Stimulated activated CD8-positive, alpha-beta memory T cell treated with anti-CD3 and anti-CD28 coated beads, Interleukin-7, amount 100 ng/mL, for 24 hours (primary cell): ENCODE measurements at regions not wholly inside any gene's neighbourhood (a gene's known extent, or its start where the extent isn't known, plus 50 kb on each side); places are given as distances from the start of the nearest gene placed in this dataset.
"Not testable (repeated sequence)": the region's sequence is repeated elsewhere in the genome, so short reads cannot be mapped to it uniquely, and the experiment has no call there.

Source experiments
- DNase-seq: peaks from one replicate; pipeline ENCODE4 v3.0.0-alpha.2; 2020; ENCODE audit warnings: low read depth

DNA sequence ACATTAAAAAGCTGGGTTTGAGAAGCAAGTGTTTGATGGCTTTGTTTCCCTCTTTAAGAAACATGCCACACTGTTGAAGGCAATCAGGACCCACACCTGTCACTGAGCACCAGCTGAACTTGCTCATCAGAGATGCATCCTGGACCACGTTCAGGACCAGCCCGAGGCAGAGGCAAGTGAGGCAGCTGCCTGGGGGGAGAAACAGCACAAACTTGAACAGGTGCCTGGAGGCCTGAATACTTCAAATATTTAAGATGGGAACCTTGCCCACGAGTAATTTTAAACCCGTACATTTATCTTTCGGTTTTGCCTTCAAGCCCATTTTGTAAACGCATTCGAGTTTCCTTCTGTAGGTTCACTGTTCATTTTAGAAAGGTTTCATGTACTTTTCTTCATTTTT lies 421.3 kb downstream of the NYAP2 start:
- no peak for DNase-seq

DNA sequence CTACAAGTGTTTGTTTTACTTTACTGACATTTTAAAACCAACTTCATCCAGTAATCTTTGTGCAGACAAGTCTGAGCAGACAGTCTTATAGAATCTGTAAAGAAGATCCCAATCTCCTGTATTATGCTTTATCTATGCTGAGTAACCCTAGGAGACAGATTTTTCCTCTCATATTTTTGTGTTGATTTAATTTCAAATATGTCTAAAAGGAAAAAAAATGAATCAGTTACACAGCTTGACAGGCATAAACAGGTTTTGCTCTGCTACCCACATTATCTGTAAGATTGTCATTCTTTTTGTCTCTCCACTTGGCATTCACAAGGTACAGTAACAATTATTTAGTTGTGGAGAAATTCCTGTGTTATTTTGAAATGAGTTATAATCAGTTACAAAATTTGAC lies 415.0 kb downstream of the NYAP2 start:
- no peak for DNase-seq

GRCh38 chr2:225806105-225806504 lies 406.6 kb downstream of the NYAP2 start:
- DNase-seq = no peak

DNA sequence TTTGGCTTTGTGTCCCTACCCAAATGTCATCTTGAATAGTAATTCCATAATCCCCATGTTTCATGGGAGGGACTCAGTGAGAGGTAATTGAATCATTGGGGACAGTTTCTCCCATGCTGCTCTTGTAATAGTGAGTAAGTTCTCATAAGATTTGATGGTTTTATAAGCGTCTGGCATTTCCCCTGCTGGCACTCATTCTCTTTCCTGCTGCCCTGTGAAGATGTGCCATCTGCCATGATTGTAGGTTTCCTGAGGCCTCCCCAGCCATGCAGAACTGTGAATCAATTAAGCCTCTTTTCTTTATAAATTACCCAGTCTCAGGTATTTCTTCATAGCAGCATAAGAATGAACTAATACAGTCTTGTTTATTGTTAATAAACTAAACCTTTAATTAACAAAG lies 402.6 kb downstream of the NYAP2 start:
- not testable (repeated sequence) for DNase-seq

DNA sequence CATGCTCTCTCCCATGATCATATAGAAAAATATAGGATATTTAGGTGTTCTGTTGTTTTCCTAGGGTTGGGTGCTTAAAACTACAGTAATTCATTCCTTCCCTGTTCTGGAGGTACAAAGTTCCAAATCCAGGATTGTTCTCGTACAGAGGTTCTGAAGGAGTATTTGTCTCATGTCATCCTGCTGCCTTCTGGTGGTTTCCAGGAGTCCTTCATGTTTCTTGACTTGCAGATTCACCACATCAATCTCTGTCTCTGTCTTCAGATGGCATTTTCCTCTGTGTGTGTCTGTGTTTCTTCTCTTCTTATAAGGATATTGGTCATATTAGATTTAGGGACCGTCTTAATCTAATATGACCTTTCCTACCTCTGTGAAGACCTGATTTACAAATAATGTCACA lies 397.9 kb downstream of the NYAP2 start:
- DNase-seq = no peak

DNA sequence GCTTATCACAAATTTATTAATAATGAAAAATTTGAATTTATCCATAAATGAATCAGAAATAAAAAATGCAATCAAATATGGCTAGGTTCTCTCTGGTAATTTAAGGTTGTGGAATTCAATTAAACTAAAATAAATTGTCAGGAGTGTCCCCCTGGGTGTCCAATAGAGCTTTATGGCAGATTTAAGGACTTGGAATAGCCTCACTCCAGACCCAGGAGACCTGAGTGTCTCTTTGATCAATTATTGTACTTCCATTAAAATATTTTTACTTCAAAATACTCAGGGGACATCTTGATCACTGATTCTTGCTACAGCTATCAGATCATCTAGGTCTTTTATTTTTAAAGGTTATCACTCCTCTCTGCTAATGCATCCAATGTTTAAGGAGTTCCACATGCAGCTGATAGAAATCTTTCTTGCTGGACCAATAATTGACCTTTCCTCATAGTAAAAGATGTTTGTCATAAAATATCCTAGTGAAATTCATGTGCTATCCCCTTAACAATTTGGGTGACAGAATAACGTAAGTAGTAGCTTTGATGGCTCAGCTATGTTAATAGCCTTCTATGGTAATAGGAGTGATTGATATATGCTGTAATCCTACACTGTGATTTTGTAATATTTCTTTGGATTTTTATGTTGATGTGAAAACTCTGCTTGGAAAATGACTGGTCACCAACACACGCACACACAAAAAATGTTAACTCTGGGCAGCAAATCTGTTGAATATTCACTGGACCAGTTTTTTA lies 395.3 kb downstream of the NYAP2 start:
- no peak for DNase-seq

- DNase-seq = no peak
These were observed 394.4 kb downstream of the NYAP2 start for GRCh38 chr2:225793736-225794550.

GRCh38 chr2:225788571-225789094 lies 389.1 kb downstream of the NYAP2 start:
- DNase-seq = no peak

DNA sequence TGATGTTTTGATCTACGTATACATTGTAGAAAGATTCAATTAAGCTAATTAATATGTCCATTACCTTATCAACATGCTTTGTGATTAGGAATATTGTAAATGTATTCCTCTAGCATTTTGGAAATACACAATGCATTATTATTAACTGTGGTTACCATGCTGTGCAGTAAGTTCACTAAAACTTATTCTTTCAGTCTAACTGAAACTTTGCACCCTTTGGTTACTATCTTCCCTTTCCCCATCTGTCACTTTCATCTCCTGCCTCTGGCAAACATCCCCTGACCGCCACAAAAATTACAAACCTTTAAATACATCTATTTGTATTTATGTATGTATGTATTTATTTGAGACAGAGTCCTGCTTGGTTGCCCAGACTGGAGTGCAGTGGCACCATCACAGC lies 388.0 kb downstream of the NYAP2 start:
- no peak for DNase-seq

DNA sequence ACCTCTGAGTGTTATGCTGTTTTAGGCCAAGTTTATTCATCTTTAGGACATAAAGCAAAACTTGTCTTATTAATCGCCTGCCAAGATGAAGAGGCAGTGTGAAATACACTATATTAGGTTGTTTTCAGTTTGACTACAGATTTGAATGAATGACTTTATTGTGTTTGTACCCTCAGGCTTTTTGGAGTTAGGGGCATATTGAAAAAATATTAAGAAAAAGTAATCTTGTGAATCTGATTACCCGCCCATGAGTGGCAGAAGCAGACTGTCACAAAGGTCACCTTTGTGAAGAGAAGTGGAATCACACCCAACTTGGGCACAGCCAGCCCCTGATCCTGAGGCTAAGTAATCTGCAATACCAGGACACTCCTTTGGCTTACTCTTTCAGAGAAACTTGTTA lies 382.5 kb downstream of the NYAP2 start:
- DNase-seq = no peak

DNA sequence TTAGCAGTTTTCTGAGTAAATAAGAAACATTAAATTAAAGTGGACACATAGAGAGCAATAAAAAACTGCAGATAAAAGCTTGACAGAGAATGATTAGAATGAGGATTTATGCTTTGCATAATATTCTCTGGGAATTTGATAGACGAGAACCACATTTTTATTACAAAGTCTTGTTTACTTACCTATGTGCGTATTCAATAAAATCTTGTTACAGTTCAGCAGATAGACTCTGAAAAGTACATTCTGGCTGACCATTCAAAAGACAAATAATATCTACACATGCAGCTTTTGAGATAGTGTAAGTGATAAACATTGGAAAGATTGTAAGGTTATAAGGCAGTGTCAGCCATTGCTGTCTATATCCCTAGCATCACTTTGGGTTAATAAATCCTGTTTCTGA lies 381.6 kb downstream of the NYAP2 start:
- DNase-seq = no peak

DNA sequence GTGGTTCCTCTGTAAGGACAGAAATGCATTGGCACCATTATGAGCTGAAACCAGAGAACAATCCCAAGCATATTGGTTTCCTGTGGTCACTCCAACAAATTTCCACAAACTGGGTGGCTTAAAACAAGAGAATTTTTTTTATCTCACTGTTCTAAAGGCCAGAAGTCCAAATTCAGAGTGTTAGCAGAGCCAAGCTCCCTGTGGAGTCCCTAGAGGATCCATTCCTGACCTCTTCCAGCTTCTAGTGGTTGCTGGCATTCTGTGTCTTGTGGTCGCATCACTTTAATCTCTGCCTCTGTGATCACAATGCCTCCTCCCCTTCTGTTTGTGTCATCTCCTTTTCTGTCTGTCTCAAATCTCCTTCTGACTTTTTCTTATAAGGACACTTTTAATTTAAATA lies 380.3 kb downstream of the NYAP2 start:
- DNase-seq = no peak

- DNase-seq = no peak
These were observed 373.6 kb downstream of the NYAP2 start for GRCh38 chr2:225773148-225773547.

DNA sequence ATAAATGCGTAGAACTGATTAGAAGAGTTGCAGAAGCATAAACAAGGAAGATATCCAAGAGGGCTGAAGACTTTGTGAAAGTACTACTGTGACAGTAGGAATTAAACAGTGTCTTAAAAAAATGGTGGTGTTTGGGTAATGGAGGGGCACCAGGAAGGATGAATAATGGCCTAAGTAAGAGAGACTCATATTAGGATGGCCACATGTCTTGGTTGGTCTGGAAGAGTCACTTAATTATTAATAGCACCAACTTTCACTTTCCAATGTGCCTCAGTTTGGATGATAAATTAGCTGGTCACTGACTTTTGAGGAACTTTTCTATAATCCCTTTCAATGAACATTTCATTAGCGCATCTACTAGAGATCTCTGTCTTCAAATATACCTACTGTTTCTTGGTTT lies 372.2 kb downstream of the NYAP2 start:
- DNase-seq = no peak

DNA sequence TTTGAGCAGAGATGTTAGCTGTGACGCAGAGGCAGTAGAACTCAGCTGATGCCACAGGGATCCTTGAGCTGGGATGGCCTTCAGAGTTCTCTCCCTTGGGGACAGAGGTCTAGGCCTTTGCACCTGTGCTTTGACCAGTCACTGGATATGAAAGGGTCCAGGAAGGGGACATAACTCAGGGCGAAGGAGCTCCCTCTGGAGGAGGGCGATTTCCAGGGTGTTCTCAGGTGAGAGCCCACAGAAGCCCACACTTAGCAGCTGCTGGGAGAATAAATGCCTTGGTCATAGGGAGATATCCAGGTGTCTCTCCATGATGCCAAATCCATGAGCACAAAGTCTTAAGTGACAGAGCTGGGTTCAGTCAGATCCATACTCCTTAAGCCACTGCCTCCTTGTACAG lies 369.2 kb downstream of the NYAP2 start:
- DNase-seq = no peak

- no peak for DNase-seq
These were observed 366.9 kb downstream of the NYAP2 start for GRCh38 chr2:225766431-225766830.

GRCh38 chr2:225765820-225766219 lies 366.3 kb downstream of the NYAP2 start:
- no peak for DNase-seq

GRCh38 chr2:225764346-225764745 lies 364.8 kb downstream of the NYAP2 start:
- no peak for DNase-seq

DNA sequence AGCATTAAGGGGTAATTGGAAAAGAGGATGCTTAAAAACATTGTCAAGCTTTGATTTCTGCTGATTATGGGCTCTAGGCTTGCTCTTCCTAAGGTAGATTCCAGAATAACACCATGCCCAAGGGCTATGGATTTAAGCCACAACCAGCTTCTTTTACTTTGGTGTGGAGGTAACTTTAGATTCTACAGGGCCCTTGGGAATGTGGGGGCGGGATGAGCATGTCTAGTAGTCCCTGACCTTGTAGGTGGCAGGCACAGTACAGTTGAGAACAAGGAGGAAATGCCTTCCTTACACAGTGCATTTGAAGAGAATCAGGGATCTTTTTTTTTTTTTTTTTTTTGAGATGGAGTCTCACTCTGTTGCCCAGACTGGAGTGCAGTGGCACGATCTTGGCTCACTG lies 364.2 kb downstream of the NYAP2 start:
- DNase-seq = no peak

GRCh38 chr2:225761396-225761795 lies 361.9 kb downstream of the NYAP2 start:
- DNase-seq = no peak

GRCh38 chr2:225757248-225757647 lies 357.7 kb downstream of the NYAP2 start:
- DNase-seq = no peak

DNA sequence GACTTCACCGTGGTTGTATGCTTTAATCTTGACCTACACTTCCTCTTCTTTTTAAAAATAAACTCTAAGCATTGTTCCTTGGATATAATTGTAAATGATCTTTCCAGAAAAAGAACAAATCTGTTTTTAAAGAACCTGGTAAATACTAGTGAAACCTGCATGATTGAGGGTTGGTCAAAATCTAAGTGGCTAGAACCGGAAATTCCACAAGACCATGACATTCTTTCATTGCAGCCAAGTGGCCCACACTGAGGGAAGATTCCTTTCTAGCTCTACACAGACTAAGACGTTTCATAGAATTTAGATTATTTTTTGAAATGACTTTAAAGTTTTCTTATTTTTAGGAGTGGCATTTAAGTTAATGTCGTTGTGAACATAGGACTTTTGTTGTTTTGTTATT lies 356.7 kb downstream of the NYAP2 start:
- no peak for DNase-seq

DNA sequence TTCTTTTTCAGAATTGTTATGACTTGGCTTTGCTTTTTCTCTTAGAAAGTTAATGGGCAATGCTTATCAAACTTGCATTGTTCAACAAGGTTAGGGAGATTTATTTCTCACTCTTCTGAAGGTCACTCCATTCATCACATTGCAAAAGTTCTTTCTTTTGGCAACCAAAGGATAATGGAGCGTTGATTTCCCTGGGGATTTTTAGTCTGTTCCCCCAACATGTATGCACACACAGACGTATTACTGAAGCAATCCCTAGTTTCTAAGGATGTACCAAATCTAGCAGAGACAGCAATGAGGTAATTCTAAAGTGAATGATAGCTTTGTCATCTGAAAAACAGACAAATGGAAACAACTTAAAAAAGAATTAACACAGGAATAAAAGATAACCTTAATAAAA lies 349.1 kb downstream of the NYAP2 start:
- DNase-seq = no peak
